Endometrium (tissue), 2 donors: ENCODE measurements at regions not wholly inside any gene's neighbourhood (a gene's known extent, or its start where the extent isn't known, plus 50 kb on each side); places are given as distances from the start of the nearest gene placed in this dataset.

Experiments used
- FAIRE-seq: peaks from 2 replicates; lab custom pipeline; 2012; peaks lifted over from hg19 to GRCh38; lab: Jason Lieb, UNC
- donor health status: control.
- donor health status: control.

DNA sequence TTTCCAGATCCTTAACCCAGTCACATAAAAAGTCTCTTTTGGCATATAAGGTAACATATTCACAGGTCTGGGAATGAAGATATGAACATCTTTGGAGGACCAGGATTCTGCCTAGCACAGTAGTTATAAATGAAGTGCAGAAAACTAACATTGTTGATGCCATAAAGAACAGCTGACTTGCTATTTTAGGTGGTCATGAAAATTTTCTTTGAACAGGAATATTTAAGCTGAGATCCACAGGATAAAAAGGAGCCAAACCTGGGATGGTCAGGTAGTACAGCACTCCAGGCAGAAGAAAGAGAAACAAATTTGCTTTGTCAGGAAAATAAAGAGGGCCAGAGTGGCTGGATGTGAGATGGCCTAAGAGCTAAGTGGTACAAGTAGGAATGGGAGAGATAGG is 80.0 kb downstream of the CENPW start:
- FAIRE-seq: no peak

DNA sequence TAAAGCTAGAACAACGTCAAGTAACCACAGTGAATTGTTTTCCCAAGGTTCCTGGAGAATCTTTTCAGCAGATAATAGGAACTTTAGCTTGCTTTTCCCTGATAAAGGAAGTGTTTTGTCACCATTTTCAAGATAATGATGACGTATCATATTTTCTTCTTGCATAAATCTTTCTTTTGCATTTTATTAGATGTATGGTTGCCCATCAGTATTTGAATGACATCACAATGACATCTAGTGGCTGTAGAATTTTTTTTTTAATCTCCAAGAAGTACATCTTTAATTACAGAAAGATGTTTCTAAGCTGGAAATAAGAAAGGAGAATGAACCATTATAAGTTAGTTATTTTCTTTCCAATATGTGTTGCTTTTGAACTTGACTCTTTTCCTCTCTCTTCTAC is 83.0 kb downstream of the CENPW start:
- FAIRE-seq: no peak

DNA sequence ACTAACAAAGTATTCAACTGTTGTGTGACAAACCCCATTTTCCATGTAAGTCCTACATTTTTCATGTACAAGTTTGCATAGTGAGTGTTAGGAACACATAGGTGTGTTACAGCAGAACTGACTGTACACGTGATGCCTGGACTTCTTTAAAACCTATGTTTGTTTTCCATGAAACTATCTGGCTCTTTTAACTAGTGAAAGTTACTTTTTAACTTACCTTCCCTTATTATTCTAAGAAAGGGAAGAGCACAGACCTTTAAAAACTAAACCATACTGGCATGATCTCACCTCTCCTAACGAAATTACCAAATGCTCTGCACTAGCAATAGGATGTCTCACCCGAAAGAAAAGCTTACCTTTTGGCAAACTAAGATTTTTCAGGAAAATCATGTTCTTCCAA is 87.8 kb downstream of the CENPW start:
- no peak for FAIRE-seq

DNA sequence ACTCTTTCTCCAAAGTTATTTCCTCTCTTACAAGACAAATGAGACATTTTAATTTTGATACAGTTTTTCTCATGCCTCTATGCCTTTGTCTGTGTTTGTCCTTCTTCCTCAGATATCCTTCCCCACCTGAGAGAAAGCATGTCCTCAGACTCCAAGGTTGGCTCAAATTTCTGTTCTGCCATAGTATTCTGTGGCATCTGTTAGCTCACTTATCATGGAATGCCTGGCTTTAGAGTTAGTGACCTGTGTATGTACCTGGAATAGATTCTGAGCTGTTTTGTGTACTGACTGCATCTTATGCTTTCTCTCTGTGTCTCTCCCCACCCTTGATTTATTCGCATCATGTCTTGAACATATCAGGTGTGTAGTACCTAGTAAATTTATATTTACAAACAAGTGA is 90.0 kb downstream of the CENPW start:
- FAIRE-seq: no peak

DNA sequence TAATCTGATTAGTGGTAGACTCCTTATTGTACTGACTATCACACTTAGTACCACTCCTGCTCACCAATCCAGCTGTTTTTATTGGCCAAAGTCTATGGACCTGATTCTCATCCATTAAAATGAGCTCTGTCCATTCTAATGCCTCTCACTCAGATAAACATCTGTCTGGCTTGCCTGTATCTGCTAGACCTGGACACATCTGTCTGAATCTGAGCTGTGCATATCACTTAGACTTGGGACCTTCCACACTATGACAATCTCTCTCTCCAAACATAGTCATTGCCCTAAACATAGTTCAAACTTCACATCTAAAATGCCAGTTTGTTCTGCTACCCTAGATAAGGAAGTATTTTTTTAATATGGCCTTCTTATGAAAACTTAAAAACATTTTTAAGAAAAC is 92.6 kb downstream of the CENPW start:
- no peak for FAIRE-seq

DNA sequence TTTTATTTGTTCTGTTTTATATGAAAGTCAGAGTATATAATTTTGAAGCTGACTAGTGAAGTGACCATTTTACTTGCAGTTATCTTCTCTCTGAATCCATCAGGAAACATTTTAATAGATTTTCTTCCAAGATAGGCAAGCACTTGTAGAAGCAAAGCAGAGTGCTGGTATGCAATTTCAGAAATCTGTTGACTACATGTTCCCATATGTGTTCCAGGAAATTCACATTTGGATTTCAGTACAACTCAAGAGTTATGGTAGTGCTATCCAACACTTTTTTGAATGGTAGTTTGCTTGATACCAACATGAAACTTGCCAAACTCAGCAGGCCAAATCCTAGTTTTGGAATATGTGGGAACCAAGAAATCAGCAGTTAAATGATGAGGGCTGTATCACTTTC is 94.0 kb downstream of the CENPW start:
- no peak for FAIRE-seq

DNA sequence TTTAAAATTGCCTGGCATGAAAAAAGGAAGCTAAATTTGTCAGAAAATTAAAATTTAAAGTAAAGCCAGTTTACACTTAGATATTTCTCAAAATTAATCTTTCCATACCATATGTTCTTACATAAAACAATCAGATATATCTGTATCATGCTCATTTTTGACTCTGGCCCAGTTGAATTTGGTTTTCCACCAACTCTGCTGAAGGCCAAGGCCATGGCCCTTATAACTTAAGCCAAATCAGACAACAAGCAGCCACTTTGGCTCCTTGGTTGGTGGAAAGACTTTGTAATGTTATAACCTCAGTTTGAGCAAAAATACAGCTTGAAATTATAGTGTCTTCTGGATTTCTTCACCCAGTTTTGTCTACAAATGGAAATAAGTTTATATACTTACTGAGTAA is 97.3 kb downstream of the CENPW start:
- no peak for FAIRE-seq

DNA sequence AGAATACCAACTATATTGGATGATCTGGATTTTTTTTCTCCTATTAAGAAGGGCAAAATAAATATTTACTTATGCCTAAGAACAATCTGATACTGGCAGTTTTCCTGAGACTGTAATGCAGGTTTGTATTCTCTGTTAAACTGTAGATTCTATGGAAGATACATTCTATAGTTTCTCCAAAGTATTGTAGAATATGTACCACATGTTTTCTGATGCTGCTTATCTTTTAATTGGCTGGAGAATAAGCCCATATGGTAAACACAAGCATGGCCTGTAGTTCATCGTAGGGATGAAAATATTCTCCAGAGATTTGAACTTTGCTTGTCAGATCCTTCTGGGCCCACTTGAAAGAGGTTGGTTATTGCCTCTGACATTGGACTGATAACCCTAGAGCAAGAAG is 99.1 kb downstream of the CENPW start:
- no peak for FAIRE-seq

DNA sequence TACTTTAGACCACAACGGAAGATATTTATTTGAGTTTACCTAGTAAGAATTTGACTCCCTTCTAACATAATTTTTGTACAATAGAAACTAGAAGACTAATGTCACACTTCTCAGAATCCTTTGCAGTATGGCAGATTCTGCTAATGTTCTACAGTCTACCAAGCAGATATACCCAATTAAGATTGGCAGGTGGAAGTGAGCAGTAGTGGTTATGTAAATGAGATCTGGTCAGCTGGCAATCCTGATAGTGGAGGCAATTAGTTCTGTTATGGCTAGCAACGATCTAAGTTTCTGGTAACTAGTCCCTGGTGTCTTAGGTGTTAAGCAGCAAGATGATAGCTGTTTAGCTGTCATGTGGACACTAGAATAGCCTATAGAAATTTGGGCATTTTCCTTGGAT is 101.0 kb downstream of the CENPW start:
- FAIRE-seq: no peak

DNA sequence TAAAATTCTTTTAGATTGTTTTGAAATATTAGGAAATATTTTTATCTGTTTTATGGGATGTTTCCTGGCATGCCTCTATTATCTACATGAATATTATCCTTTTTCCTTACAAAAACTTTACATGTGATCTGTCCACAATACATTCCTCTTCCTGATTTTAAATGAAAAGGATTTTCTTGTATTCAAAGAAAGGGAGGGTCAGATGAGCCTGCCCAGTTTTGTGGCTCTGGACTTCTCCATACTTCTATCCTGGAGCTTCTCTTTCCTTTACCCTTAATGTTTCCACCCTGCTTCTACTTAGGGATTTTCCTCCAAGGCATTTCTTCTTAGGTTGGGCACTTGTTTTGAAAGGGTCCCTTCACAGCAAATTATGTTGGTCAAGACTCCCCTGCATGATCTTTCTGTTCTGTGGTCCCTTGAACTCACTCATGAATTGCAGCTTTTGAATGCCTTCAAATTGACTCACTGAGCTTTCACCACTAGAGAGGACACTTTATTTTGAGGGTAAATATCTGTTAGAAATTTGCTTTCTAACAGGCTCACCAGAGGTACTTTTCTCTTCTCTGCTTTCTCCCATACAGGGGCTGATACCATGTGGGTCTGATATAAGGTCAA is 104.9 kb downstream of the CENPW start:
- no peak for FAIRE-seq

DNA sequence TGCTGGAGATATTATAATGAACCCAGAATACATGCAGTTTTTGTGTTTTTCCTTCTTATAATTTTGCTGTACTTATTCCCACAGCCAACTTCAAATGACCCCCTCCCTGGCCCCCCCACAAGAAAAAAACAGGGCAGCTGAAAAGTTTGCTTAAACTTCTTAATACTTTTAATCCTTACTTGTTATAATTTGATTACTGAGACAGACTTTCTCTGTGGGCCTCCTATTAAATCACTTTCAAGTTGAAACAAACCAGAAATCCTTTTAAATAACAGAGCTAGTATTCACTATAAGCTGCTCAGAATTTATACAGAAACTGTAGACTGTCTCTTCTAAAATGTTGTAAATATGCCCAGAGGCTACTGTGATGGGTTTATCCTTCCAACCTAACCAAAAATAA is 106.3 kb downstream of the CENPW start:
- peak; percentile 76 for FAIRE-seq

DNA sequence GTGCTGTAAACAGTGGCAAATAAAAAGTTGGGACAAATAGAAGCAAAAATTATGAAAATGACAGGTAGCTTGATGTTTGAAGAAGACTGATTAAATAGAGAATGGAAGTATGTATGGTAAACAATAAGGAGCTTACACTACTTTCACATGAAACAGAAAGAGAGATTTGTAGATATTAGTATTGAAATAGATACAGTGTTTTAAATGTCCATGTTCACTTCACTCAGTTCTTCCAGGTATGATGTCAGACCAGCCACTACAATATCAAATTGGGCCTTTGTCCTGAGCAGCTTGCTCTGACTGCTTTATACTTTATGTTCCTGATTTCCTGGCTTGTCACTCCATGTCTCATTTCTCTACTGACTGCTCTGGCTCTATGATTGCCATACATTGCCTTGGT is 107.5 kb downstream of the CENPW start:
- no peak for FAIRE-seq

DNA sequence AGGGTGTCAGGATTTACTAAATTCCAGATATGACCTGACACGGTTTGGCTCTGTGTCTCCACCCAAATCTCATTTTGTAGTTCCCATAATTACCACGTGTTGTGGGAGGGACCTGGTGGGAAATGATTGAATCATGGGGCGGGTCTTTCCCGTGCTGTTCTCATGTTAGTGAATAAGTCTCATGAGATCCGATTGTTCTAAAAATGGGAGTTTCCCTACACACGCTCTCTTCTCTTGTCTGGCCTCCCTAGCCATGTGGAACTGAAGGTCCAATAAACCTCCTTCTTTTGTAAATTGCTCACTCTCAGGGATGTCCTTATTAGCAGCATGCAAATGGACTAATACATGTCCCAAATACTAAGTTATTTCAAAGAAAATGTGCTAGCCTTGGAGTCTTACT is 121.1 kb downstream of the CENPW start:
- no peak for FAIRE-seq

DNA sequence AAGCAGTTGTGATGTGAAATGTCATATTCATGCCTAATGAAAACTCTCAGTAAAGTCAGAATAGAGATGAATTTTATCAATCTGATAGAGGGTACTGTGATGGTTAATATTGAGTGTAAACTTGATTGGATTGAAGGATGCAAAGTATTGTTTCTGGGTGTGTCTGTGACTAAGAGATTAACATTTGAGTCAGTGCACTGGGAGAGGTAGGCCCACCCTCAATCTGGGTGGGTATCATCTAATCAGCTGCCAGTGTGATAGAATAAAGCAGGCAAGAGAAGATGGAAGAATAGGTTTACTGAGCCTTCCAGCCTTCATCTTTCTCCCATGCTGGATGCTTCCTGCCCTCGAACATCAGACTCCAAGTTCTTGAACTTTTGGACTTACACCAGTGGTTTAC is 124.3 kb downstream of the CENPW start:
- FAIRE-seq: no peak

DNA sequence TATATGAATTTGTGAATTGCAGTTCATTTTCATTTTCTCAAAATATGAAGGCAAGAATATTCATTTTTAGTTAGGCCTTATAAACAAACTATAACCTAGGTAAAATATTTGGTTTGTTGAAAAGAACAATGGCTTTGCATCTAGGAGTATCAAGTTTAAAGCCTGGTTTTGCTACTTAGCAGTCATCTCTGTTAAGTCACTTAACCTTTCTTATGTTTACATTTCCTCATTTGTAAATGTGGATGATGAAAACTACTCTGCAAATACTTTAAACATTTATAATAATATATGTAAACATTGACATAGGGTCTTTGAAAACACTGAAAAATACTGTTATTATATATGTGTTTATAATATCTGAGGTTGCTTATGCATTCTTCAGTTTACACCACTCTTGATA is 135.5 kb downstream of the CENPW start:
- FAIRE-seq: no peak

DNA sequence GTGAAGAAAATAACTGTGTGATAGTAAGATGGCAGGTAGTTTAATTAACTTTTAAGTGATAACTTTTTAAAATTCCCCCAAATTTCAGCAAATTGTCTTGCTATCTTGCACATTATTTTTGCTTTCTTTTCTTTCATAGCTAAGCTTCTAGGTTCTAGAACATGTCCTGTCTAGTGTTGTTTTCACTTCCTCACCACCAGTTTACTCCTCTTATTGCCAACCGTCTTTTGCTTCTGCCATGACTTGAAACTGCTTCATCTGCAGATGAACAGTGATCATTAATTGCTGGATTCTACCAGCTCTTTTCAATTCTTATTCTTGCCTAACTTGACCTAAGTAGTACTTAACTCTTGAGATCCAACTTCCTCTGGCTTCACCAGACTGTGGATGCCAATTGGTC is 137.8 kb downstream of the CENPW start:
- no peak for FAIRE-seq

DNA sequence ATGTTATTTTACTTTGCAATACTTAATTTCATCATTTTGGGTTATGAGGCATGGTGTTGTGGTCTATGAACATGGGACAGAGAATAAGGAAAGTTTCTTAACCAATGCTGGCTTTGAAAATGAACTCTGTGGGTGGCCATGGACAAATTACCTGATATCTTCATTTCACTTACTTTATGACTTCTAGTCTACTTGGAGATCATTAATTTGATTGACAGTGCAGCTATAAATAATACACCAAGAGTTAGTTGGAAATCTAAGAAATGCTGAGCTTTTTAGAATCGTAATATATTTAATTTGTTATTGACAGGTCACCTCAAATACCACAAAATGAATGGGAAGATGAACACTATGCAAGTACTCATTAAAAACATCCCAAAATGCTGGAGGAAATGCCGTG is 140.4 kb downstream of the CENPW start:
- no peak for FAIRE-seq

DNA sequence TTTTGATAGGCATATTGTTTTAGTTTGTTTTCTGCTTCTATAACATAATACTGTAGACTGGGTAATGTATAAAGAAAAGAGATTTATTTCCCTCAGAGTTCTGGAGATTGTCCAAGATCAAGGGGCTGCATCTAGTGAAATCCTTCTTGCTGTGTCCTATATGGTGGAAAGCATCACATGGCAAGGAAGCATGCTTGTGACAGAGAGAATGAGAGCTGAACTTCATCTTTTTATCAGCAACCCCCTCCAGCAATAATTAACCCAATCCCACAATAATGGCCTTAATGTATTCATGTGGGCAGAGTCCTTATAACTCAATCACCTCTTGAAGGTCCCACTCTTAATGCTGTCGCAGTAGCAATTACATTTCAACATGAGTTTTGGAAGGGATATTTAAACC is 141.4 kb downstream of the CENPW start:
- FAIRE-seq: no peak

DNA sequence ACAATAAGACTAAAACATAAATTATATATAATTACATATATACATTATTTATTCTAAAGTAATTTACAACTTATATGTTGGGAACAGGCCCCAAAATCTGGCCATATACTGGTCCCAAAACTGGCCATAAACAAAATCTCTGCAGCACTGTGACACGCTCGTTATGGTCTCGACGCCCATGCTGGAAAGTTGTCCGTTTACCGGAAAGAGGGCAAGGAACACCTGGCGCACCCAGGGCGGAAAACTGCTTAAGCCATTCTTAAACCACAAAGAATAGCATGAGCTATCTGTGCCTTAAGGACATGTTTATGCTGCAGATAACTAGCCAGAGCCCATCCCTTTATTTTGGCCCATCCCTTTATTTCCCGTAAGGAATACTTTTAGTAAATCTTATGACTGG is 164.9 kb downstream of the CENPW start:
- no peak for FAIRE-seq

DNA sequence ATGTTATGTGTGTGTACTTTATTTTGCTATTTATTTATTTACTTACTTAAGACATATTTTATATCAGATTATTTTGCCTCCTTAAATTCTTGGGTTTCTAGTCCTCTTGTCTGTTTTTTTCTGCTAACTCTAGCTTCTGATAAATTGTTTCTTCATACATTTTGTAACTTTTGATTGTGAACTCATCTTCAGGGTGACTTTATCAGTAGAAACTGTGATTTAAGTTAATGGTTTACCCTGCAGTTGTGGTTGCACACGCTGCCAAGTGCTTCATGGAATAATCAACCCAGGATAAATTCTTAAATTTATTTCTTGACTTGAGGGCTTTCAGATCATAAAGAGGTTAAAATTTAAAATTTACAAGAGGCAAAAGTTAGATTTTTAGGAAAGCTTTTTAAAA is 173.3 kb downstream of the CENPW start:
- no peak for FAIRE-seq

DNA sequence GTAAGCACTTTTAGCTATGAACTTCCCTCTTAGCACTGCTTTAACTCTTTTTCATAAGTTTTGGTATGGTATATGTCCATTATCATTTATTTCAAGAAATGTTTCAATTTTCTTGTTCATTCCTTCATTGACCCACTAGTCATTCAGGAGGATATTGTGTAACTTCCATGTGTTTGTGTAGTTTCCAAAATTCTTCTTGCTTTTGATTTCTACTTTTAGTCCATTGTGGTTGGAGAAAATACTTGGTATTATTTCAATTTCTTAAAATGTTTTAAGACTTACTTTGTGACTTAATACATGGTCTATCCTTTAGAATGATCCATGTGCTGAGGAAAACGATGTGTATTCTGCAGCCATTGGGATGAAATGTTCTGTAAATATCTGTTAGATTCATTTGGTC is 176.5 kb downstream of the CENPW start:
- no peak for FAIRE-seq

DNA sequence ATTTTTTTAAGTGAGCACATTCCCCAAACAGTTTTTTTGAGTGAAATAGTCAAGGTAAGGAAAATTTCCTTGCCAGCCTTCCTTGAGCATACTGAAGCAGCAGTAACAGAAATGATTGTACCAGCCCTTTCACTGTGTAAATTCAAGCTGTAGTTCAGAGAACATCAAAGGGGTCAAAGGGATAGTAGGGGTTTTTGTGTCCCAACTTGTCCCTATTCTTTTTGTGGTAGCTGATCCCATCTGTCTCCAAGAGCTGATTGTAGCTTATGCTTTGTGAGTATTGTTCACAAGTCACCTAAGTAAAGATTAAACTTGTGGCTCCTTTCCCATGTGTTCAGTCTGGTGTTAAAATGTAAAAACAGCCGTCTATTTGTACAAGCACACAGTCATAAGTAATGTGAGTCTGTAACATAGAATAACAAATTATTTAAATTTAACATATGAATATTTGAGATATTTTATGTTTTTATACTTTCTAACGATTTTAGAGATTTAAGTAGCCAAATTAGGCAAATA is 185.0 kb downstream of the CENPW start:
- no peak for FAIRE-seq

DNA sequence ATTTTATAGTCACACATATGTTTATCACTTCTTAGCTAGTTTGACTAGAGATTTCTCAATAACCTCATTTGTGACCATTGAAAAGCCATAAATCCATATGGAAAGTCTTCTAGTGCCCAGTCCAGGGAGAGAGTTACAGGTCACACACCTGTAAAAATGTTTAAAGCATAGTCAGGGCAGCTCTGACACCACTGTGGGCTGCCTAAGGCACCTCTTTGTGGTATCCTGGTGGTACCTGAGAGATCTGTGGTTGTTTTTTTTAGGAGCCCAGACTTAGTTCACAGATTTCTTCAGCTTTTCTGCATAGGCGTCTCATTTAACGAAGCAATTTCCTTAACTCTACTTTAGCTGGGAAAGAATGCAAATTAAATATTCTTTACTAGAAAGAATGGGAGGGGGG is 186.6 kb downstream of the CENPW start:
- FAIRE-seq: no peak

DNA sequence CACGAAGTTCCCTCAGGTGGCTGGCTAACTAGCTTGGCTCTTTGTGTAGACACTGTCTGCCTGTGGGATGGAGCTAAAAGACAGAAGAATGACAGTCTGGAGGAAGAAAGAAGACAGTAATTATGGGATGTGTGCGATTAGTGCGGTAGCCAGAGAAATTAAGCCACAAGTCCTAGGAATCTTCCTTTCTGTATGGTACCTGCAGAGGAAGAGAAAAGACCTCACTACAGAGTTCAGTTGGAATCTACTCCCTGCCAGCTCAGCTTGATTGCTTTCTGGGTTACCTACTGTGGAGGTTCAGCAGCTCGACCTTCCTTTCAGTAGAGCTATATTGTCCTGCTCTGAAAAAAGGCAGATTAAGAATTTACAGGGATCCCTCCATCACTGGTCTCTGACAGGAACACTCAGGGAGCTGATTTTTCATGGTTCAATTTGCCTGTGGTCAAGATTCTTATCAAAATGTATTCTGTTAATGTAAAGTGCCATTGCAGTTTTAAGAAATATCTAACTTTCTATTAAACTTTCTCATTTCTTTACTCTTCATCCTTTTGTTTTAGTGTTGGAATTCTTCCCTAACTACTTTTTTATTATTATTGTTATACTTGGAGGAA is 187.2 kb downstream of the CENPW start:
- FAIRE-seq: no peak
